GM18909 (cell line): ENCODE measurements at regions not wholly inside any gene's neighbourhood (a gene's known extent, or its start where the extent isn't known, plus 50 kb on each side); places are given as distances from the start of the nearest gene placed in this dataset.
"Not testable (repeated sequence)": the region's sequence is repeated elsewhere in the genome, so short reads cannot be mapped to it uniquely, and the experiment has no call there.

Source experiments
- ATAC-seq: cut with Tn5 transposase; IDR thresholded peaks from one replicate; pipeline ENCODE4 v1.9.1; 2021; ENCODE audit warnings: mild to moderate bottlenecking; ENCODE audit not compliant: unreplicated experiment, poor library complexity

DNA sequence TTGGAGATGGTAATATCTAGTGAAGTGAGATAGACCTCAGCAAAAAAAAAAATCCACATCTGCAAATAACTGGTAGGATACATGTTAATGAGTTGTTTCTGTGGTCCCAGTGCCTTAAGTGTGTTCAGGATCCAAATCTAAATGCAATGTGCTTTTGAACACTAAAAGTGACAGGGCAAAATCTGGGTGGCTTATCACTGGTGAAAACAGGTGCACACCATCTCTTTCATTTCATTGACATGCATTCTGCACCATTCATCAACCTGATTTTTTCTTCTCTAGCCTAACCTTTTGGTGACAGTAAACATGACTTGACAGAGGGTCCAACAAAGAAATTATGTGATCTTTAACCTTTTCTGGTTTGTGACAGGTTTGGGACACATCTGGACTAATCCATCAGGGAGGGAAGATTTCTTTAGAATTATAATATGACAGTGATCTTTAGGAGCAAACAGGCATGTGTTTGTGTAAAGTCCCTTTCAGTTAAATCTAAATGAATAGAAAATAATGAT, 201.6 kb upstream of the NEGR1 start:
- no peak for ATAC-seq

DNA sequence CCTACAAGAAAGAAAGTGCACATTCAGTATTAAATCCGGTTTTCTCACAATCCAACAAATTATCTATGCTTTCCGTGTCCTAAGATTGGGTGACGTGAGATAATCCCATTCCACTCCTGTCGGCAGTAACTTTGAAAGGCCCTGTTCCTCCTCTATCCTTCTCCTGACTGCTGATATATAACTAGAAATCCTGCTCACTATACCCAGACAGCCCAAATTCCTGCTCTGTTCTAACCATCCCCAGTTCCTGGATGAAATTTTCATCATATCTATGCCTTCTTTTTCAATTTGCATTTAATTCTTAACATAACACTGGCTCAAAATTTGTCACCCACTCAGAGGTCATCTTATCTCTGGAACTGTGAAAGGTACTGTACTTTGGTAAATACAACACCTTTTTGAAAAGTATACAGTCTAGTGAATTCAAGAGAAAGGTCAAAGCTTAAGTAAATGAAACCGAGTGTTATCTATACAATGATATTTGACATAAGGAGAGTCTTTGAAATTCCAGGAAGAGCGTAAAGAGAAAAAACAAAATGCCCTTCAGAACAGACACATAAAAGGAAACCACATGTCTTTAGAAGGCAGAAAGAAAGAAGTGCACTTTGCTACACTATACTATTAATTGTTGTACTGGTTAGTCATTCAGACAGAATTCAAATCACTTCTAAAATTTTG, 200.5 kb upstream of the NEGR1 start:
- ATAC-seq, result no peak

- no peak for ATAC-seq
Observed at GRCh38 chr1:72481420-72481970, 199.2 kb upstream of the NEGR1 start.

- ATAC-seq, result no peak
Observed at GRCh38 chr1:72466376-72466775, 184.0 kb upstream of the NEGR1 start.

GRCh38 chr1:72462186-72462905, 180.0 kb upstream of the NEGR1 start:
- no peak for ATAC-seq

DNA sequence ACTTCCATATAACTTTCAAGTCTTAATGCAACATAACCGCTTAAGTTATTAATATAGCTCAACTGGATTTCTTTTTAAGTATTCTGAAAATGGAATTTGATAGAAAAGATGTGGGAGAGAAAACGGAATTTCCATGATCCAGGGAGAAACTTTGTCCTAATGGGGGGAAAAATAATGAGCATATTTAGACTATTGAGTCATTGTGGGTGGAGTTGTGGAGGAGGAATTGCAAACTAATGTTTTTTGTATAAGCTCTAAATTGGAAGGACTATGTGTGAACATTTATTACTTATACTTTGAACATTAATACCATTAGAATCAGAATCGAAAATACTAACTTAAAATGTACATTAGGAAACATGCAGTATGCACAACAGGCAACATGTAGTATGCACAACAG, 159.9 kb upstream of the NEGR1 start:
- no peak for ATAC-seq

GRCh38 chr1:72439036-72439435, 156.7 kb upstream of the NEGR1 start:
- no peak for ATAC-seq

DNA sequence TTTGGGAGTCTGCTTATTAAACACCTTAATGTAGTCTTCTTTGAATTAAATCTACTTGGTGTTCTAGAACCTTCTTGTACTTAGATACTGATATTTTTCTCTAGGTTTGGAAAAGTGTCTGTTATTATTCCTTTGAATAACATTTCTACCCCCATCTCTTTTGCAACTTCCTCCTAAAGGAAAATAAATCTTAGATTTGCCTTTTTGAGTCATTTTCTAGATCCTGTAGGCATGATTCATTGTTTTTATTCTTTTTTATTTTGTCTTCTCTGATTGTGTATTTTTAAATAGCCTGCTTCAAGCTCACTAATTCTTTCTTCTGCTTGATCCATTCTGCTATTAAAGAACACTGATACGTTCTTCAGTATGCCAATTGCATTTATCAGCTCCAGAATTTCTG, 155.9 kb upstream of the NEGR1 start:
- ATAC-seq, result no peak

GRCh38 chr1:72435025-72435424, 152.7 kb upstream of the NEGR1 start:
- ATAC-seq, result peak; percentile 52

GRCh38 chr1:72434070-72434469, 151.7 kb upstream of the NEGR1 start:
- peak; percentile 10 for ATAC-seq

- ATAC-seq, result peak; percentile 65
Observed at GRCh38 chr1:72433591-72433990, 151.3 kb upstream of the NEGR1 start.

GRCh38 chr1:72432645-72433267, 150.4 kb upstream of the NEGR1 start:
- peak; percentile 38 for ATAC-seq

DNA sequence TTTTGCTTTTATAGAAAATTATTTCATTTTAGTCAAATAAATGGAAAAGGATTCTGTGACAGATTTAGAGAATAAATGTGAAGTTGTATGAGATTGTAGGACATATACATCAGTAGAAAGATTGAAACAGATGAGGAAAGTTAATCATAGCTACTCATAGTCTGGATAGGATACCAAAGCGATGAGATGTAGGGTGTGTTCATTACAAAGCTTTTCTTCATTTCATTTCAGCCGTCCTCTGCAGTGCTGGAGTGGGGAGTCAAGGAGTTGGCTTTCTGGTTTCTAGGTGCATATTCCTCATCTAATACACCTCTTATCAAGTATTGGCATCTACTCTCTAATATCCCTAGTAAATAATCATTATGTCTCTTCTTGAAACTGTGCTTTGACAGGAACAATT, 149.5 kb upstream of the NEGR1 start:
- ATAC-seq, result no peak

DNA sequence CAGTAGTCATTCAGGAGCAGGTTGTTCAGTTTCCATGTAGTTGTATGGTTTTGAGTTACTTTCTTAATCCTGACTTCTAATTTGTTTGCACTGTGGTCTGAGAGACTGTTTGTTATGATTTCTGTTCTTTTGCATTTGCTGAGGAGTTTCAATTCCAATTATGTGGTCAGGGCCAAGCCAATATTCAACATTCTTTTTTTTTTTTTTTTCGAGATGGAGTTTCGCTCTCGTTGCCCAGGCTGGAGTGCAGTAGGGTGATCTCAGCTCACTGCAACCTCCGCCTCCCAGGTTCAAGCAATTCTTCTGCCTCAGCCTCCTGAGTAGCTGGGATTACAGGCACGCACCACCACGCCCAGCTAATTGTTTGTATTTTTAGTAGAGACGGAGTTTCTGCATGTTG, 145.9 kb upstream of the NEGR1 start:
- ATAC-seq, result not testable (repeated sequence)

DNA sequence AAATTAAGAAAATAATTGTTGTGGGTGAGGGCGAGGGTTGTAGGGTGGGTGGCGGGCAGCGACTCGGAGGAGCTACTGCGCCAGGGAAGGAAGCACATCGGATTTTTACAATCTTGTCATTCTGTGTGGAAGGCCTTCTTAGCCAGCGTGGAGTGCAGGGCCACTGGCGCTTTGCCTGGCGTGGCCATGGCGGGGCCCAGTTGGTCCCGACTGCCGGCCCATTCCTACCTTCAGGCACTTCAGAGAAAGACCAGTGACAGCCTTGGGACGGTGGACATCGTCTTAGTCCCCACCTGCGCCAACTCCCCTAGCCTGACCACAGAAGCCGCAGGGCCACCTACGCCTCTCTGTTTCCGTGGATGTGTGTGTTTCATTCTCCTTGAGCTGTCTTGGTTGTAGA, 136.9 kb upstream of the NEGR1 start:
- ATAC-seq, result no peak

GRCh38 chr1:72412286-72412685, 129.9 kb upstream of the NEGR1 start:
- ATAC-seq, result no peak

DNA sequence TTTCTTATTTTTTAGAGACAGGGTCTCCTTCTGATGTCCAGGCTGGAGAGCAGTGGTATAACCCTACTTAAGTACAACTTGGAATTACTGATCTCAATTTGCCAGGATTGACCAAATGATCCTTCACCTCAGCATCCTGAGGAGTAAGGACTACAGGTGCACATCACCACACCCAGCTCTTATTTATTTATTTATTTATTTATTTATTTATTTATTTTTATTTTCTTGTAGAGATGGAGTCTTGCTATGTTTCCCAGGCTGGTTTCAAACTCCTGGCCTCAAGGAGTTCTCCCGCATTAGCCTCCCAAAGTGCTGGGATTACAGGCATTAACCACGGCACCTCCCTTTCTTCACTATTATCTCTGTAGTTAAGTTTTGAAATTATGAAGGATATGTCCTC, 117.5 kb upstream of the NEGR1 start:
- ATAC-seq, result no peak

DNA sequence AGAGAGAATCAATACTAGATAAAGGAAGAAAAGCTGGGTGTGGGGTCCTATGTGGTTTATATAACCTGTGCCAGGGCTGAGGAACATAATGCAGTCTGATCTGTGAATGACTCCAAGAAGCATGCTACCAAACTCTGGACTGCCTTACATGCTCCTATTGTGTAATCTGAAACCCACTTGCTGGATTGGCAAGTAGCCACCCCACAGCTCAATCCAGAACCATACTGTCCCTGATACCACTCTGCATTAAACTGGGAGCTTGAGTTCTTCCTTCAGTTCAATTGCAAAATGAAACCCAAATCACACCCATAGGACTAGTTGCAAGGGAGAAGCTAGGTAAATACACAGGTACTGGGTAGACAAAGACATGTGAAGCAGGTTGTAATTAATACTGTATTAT, 115.4 kb upstream of the NEGR1 start:
- no peak for ATAC-seq

GRCh38 chr1:72394457-72394856, 112.1 kb upstream of the NEGR1 start:
- no peak for ATAC-seq

DNA sequence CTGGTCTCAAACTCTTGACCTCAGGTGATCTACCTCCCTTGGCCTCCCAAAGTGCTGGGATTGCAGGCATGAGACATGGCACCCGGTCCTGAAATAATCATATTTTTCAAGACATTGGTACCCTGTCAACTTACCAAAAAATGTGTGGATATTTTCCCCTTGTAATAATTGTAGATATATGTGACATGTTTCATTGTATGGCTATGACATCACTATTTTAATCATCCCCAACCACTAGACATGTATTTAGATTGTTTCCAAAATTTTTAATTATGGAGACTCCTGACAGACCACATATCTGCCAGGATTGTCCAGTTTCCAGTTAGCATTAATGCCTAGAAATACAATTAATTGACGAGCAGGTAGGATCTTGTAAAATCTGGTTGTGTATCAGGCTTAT, 96.7 kb upstream of the NEGR1 start:
- no peak for ATAC-seq

DNA sequence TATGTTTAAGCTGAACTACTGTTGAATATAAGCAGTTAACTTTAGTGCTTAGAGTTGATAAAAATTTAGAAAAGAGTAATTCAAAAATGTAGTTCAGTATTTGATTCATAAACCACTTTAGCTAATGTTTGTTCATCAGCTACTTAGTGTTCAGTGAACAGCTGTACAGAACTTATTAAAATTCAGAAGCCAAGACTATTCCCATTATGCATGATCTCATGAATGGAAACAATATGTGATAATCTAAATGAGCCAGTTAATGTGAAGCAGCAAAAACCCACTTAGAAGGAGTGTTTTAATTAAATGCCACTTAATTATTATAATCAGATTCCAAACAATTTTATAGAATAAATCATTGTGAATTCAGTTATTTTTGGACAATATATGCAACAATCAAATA, 92.9 kb upstream of the NEGR1 start:
- ATAC-seq, result no peak
